ENCODE measurements at regions not wholly inside any gene's neighbourhood (a gene's known extent, or its start where the extent isn't known, plus 50 kb on each side); places are given as distances from the start of the nearest gene placed in this dataset.

GRCh38 chr4:90071289-90072235 is 55.6 kb upstream of the CCSER1 start:
- Mint-ChIP-seq H3K4me1 (no peaks in the 10 kb centered on the region), H3K27me3 (peaks cover 6% of the 10 kb centered on the region), H3K9me3 (no peaks in the 10 kb centered on the region), H3K27ac (peak overlapping the region; percentile 52), H3K4me3 (no peak overlapping the region), H3K36me3 (ENCODE audit: low read depth) (no peaks in the 10 kb centered on the region)
- ATAC-seq (no peak), DNase-seq (no peak)

- no peaks in the 10 kb centered on the region for H3K4me1 Mint-ChIP-seq
- ATAC-seq (no peak), DNase-seq (no peak)
- no peaks in the 10 kb centered on the region for H3K9me3 Mint-ChIP-seq
- H3K27me3 Mint-ChIP-seq: peaks cover 4% of the 10 kb centered on the region
- no peaks in the 10 kb centered on the region for H3K36me3 Mint-ChIP-seq (ENCODE audit: low read depth)
- no peak overlapping the region for H3K27ac Mint-ChIP-seq
- no peak overlapping the region for H3K4me3 Mint-ChIP-seq
Observed at GRCh38 chr4:90074322-90074886, 52.8 kb upstream of the CCSER1 start.

All from activated naive CD8-positive, alpha-beta T cell treated with anti-CD3 and anti-CD28 coated beads, Interleukin-2, amount 50 U/mL, for 24 hours (primary cell).